Amniotic stem cell (primary cell): ENCODE measurements at regions not wholly inside any gene's neighbourhood (a gene's known extent, or its start where the extent isn't known, plus 50 kb on each side); places are given as distances from the start of the nearest gene placed in this dataset.
"Not testable (repeated sequence)": the region's sequence is repeated elsewhere in the genome, so short reads cannot be mapped to it uniquely, and the experiment has no call there.

Source experiments
- DNase-seq: peaks from one replicate; lab custom pipeline; 2025; lab: John Stamatoyannopoulos, UW

DNA sequence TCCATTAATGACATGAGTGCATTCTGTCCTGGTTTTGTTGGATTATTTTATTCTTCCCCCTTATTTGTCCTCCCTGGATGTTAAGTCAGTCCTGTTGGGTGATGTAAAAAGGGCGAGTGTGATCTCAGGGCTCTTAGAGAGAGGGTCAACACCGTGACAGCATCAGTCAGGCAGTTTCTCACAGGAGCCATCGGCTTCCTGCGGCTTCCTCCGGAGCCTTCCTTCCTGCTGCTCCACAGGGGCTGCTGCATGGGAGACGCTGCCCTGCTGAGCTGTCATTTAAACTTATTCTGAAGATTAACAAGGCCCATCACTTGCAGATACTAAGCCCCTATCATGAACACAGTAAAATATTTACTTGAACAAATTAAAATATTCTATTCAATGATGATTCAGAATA lies 211.3 kb downstream of the SPATA31A1 start:
- not testable (repeated sequence) for DNase-seq

DNA sequence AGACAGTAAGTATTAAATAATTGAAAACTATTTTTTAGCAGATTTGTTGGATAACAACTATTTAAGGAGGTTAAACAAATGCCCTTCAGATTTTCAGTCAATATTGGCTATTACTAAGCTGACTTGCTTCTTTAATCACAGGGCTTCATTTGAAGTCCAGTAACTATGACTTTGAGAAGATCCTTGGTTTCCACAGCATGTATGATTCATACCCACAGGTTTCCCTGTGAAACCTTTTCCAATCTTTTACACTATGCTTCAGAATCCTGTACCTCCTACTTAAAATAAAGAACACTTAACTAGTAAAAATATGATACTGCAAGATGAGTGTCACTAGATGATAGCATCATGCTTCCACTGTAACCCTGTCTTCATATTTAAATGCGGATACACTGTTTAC lies 211.9 kb downstream of the SPATA31A1 start:
- DNase-seq, result not testable (repeated sequence)

DNA sequence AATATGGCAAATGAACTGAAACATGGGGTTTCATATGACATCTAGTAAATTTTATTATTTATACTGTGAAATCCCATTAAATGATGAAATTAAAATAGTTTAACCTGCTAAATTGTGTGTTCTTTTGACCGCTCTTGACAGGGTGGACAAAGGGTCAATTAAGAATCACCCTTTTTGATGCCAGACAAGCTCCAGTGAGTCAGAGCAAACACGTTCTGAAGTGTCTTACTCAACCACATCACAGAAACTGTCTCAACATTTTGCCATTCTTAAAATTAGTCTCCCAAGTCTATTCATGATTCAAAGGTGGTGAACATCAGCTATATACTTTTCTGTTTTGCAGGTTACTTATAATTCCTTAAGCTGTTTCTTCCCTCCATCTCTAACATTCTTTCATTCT lies 213.4 kb downstream of the SPATA31A1 start:
- not testable (repeated sequence) for DNase-seq

DNA sequence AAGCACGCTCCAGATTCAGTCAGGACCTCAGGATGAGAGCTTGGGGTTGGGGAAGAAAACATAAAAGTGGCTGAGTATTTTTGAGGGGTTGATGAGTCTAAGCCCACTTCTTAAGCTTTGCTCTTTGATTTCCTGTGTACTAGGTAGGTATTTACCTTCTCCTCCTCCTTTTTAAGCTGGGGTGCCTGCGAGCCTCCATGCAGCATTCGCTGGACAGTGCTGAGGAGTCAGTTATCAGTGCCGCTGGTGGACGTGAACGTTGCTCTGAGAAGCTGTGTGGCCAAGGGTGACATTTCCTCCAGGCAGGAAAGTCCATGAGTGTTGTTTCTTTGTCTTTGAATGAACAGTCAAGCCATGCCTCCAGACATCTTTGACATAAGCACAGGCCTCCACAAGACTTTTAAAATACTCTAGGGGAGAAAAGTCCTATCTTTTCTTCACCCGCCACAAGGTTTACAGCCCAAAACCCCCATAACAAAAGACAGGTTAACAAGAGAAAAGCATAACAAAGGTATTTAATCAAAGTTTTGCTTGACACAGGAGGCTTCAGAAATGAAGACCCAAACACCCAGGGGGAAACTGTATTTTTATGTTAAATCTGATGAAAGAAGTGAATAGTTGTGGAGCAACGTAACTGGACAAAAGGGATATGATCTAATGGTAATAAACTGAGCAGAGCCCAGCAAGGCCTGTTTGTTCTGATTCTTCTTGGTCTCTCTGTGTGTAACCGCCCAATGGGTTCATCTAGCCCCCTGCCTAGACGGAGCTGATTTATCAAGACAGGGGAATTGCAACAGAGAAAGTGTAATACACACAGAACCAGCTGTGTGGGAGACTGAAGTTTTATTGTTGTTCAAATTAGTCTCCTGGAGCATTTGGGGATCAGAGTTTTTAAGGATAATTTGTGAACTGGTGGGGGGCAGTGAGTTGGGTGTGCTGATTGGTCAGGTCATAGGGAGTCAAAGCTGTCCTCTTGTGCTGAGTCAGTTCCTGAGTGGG lies 217.9 kb downstream of the SPATA31A1 start:
- DNase-seq, result not testable (repeated sequence)

DNA sequence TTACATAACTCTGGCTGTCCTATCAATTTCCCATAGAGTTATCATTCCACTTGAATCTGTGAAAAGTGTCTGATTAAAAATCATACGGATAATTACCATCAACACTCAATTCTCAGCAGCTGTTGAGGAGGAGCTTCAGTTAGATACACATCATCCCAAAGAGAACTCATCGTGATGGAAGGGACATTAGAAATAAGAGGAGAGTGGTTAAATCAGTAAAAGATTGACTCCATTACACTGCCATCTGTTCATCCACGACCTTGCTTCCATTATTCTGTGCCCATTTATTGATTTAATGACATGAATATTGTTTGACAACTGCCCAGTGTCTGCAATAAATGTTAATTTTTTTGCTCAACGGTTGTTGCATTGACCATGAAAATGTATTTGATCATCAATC lies 223.5 kb downstream of the SPATA31A1 start:
- not testable (repeated sequence) for DNase-seq

DNA sequence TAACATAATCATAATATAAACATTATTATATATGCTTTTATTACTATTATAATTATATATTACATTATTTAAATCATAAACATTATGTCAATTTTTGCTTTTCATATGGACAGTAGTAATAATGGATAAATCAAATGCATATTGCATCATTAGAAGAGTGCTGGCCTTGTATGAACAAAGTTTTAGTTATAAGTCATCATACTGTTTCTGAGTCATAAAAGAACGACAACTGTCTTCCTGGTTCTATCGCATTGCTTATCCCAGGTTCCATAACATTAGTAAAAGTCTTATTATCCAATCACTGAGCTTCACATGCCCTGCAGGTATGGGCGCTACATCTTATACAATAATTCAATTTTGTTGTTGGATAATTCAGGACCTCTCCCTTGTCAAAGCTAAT lies 225.8 kb downstream of the SPATA31A1 start:
- not testable (repeated sequence) for DNase-seq

GRCh38 chr9:39582677-39583412 lies 227.4 kb downstream of the SPATA31A1 start:
- DNase-seq, result not testable (repeated sequence)

GRCh38 chr9:39583413-39583747 lies 227.9 kb downstream of the SPATA31A1 start:
- not testable (repeated sequence) for DNase-seq

GRCh38 chr9:39585233-39585632 lies 229.8 kb downstream of the SPATA31A1 start:
- DNase-seq, result not testable (repeated sequence)

GRCh38 chr9:39587844-39588499 lies 232.5 kb downstream of the SPATA31A1 start:
- no peak for DNase-seq

GRCh38 chr9:39588500-39589137 lies 233.2 kb downstream of the SPATA31A1 start:
- DNase-seq, result no peak

DNA sequence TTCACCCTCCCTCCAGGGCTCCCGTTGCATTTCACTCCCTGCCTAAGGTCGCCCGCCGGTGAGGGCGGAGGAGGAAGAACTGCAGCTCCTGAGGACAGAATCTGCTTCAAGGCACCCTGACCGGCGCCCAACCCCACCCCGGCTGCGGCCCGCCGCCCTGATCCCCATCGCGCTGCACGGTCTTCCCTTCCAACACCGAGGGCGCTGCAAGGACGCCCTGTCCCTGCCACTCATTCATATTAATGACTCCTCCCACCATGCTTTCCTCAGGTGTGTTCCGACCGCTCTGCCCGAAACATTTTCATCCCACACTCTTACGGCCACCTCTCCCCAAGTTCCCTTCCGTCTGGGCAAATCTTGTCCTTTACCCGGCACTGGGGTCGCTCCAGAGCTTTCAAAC lies 248.6 kb downstream of the SPATA31A1 start:
- DNase-seq, result not testable (repeated sequence)

DNA sequence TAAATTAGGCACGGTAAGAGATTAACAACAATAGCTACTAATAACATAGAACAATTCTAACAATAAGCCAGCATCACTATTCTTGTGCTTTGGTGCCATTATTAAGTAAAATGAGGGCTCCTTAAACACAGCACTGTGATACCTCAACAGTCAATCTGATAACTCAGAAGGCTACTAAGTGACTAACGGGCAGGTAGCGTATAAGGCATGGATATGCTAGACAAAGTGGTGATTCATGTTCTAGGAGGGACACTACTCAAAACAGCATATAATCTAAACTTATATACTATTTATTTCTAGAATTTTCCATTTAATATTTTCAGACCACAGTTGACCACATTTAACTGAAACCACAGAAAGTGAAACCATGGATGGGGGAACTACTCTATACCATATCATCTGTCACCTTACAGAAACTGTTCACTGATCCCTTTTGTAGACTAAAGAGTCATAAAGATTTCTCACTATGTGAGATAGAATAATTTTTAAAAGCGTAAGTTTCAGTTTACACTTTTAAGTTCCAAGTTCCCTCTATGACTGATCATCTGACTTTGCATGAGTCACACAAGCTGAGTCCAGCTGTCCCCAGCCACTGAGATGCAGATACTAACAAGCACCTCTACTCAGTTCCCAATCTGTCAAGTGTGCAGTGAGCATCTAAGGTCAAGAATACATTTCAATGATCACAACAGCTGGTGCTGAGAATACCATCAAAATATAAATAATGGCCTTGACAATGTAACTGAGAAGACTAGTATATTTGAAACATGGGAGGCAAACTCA lies 256.2 kb downstream of the SPATA31A1 start:
- DNase-seq, result not testable (repeated sequence)

- not testable (repeated sequence) for DNase-seq
These were observed 261.0 kb downstream of the SPATA31A1 start for GRCh38 chr9:39616480-39616879.

DNA sequence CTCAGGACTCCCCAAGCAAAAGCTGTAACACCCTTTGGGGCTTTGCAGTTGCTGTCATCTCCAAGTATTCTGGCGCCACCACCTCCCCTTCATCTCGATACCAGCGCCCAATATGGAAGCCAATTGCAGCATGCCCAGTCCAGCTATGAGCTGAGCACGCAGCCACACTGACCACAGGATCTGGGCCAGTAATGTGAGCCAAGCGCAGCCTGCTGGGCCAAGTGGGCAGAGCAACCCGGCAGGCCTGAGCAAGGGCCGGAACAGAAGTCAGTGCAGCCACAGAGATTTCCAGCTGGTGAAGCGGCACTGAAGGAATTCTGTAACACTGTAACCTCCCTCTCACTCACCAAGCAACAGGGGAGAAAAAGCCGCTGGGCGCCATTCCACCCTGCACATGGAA lies 268.6 kb downstream of the SPATA31A1 start:
- DNase-seq, result not testable (repeated sequence)

DNA sequence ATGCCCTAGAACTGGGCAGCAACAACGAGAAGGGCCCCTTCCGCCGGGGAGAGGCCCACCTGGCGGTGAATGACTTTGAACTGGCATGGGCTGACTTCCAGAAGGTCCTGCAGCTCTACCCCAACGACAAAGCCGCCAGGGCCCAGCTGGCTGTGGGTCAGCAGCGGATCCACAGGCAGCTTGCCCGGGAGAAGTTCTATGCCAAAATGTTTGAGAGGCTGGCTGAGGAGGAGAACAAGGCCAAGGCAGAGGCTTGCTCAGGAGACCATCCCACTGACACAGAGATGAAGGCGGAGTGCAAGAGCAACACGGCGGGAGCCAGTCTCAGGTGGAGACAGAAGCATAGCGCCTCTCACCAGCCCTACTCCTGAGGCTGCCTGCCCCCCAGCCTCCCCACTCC lies 276.6 kb downstream of the SPATA31A1 start:
- DNase-seq, result not testable (repeated sequence)

DNA sequence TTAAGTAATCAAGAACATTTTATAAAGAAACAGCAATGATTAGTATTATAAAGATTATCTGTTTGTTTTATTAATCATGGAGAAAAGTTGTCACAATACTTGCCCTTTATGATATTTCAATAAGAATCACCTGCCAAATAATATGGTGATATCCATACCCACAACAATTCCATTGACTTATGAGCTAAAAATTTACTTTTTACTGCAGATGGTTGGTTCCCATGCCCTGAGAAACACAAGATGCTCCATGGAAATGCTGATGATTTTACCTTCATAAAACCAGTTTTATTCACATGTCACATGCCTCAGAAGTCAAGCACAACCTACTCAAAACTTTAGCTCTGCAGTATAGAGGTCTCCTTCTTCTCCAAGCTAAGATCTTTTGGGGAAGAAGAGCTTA lies 293.6 kb downstream of the SPATA31A1 start:
- not testable (repeated sequence) for DNase-seq

DNA sequence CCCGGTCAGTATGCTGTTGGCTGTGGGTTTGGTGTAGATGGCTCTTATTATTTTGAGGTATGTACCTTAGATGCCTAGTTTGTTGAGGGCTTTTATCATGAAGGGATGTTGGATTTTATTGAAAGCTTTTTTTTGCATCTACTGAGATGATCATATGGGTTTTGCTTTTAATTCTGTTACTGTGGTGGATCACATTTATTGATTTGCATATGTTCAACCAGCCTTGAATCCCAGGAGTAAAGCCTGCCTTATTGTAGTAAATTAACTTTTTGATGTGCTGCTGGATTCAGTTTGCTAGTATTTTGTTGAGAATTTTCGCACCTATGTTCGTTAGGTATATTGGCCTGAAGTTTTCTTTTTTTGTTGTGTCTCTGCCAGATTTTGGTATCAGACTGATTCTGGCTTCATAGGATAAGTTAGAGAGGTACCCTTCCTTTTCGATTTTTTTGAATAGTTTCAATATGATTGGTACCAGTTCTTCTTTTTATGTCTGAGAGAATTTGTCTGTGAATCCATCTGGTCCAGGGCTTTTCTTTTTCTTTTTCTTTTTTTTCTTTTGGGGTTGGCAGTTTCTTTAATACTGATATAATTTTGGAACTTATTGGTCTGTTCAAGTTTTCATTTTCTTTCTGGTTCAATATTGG lies 301.6 kb downstream of the SPATA31A1 start:
- DNase-seq, result not testable (repeated sequence)

DNA sequence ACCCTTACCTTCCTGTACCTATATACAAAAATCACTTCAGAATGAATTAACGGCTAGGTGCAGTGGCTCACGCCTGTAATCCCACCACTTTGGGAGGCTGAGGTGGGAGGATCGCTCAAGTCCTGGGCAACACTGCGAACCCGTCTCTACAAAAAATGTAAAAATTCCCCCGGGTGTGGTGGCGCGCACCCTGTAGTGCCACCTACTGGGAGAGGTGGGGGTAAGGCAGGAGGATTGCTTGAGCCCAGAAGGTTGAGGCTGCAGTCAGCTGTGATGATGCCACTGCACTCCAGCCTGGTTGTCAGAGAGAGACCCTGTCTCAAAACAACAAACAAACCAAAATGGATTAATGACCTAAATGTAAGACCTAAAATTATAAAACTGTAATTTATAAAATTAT lies 307.6 kb downstream of the SPATA31A1 start:
- not testable (repeated sequence) for DNase-seq

- not testable (repeated sequence) for DNase-seq
These were observed 308.2 kb downstream of the SPATA31A1 start for GRCh38 chr9:39663713-39664112.
